Suprapubic skin (tissue), 4 donors: ENCODE measurements at regions not wholly inside any gene's neighbourhood (a gene's known extent, or its start where the extent isn't known, plus 50 kb on each side); places are given as distances from the start of the nearest gene placed in this dataset.

Experiments used
- EP300 ChIP-seq: sonication (generic); formaldehyde crosslinking; IDR thresholded peaks from one replicate; pipeline ENCODE4 v1.6.1; 2017; ENCODE audit warnings: antibody characterized with exemption
- POLR2A ChIP-seq, 2 donors: fragments of 450-650 bp; IDR thresholded peaks; one replicate each; pipeline ENCODE4 v1.6.1; 2017; ENCODE audit warnings: antibody characterized with exemption in 2 of 2, mild to moderate bottlenecking in 2 of 2, moderate library complexity in 2 of 2
- POLR2AphosphoS5 ChIP-seq, 3 donors: sonication (generic); formaldehyde crosslinking; IDR thresholded peaks; one replicate each; pipeline ENCODE4 v1.6.1; 2017; ENCODE audit warnings: antibody characterized with exemption in 3 of 3
- TF ChIP-seq, protein P1 (sequence below), 2 donors: fragments of 200-600 bp in 1 of 2; fragments of 450-650 bp in 1 of 2; sonication (generic) in 1 of 2; IDR thresholded peaks; one replicate each; pipeline ENCODE4 v1.5.1; 2016 to 2019; ENCODE audit warnings: antibody characterized with exemption in 2 of 2, mild to moderate bottlenecking in 1 of 2, moderate library complexity in 1 of 2

DNA sequence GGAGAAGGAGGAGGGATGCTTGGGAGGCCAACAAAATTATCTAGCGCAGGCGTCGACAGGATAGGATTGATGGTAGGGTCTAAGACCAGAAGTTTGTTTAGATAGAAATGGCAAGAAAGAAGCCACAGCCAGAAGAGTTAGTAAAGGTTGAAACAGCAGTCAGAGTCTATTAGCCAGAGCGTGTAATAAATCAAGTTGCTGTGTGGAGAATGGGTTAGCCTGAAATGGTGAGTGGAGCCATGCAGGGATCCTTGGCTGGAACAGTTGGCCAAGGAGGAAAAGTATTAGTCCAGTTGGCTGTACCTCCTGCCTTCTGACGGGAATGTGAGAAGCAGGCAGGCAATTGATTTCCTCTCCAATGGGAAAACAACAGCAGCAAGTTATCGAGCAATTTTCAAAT, 190.7 kb upstream of the CCDC68 start:
- TF ChIP-seq POLR2AphosphoS5 (IDR thresholded peaks at IDR 0.05) (no peak), POLR2A (IDR thresholded peaks at IDR 0.05) (no peak), EP300 (no peak)
- TF ChIP-seq, protein P1, sequence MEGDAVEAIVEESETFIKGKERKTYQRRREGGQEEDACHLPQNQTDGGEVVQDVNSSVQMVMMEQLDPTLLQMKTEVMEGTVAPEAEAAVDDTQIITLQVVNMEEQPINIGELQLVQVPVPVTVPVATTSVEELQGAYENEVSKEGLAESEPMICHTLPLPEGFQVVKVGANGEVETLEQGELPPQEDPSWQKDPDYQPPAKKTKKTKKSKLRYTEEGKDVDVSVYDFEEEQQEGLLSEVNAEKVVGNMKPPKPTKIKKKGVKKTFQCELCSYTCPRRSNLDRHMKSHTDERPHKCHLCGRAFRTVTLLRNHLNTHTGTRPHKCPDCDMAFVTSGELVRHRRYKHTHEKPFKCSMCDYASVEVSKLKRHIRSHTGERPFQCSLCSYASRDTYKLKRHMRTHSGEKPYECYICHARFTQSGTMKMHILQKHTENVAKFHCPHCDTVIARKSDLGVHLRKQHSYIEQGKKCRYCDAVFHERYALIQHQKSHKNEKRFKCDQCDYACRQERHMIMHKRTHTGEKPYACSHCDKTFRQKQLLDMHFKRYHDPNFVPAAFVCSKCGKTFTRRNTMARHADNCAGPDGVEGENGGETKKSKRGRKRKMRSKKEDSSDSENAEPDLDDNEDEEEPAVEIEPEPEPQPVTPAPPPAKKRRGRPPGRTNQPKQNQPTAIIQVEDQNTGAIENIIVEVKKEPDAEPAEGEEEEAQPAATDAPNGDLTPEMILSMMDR (IDR thresholded peaks at IDR 0.05) = no peak
